Ishikawa (cell line): ENCODE measurements at regions not wholly inside any gene's neighbourhood (a gene's known extent, or its start where the extent isn't known, plus 50 kb on each side); places are given as distances from the start of the nearest gene placed in this dataset.

Source experiments
- CEBPB ChIP-seq: IDR thresholded peaks from 2 replicates; pipeline ENCODE4 v1.6.1; 2012
- CREB1 ChIP-seq: IDR thresholded peaks from 2 replicates; pipeline ENCODE4 v1.6.1; 2012; ENCODE audit warnings: low read depth
- EGR1 ChIP-seq: IDR thresholded peaks from 2 replicates; pipeline ENCODE4 v1.6.1; 2012
- EP300 ChIP-seq: IDR thresholded peaks from 2 replicates; pipeline ENCODE4 v1.6.1; 2012; ENCODE audit warnings: borderline replicate concordance
- FOXM1 ChIP-seq: IDR thresholded peaks from 2 replicates; pipeline ENCODE4 v1.6.1; 2012; ENCODE audit warnings: low read depth, borderline replicate concordance
- MAX ChIP-seq: IDR thresholded peaks from 2 replicates; pipeline ENCODE4 v1.6.1; 2012
- NFIC ChIP-seq: IDR thresholded peaks from 2 replicates; pipeline ENCODE4 v1.6.1; 2012
- RAD21 ChIP-seq: IDR thresholded peaks from 2 replicates; pipeline ENCODE4 v1.6.1; 2012; ENCODE audit warnings: low read depth
- REST ChIP-seq: IDR thresholded peaks from 2 replicates; pipeline ENCODE4 v1.6.1; 2012; ENCODE audit warnings: low read depth, mild to moderate bottlenecking
- TAF1 ChIP-seq: IDR thresholded peaks from 2 replicates; pipeline ENCODE4 v1.6.1; 2012; ENCODE audit warnings: low read depth, mild to moderate bottlenecking
- TCF12 ChIP-seq: IDR thresholded peaks from 2 replicates; pipeline ENCODE4 v1.6.1; 2012; ENCODE audit warnings: low read depth
- TEAD4 ChIP-seq: IDR thresholded peaks from 2 replicates; pipeline ENCODE4 v1.6.1; 2012
- USF1 ChIP-seq: IDR thresholded peaks from 2 replicates; pipeline ENCODE4 v1.6.1; 2012
- YY1 ChIP-seq: IDR thresholded peaks from 2 replicates; pipeline ENCODE4 v1.6.1; 2012; ENCODE audit warnings: low read depth
- ZBTB7A ChIP-seq: IDR thresholded peaks from 2 replicates; pipeline ENCODE4 v1.6.1; 2012; ENCODE audit warnings: low read depth

- TF ChIP-seq TEAD4 (no peak), YY1 (no peak), RAD21 (no peak), TCF12 (no peak), USF1 (no peak), EP300 (no peak), TAF1 (no peak), CREB1 (no peak), NFIC (no peak), MAX (no peak), FOXM1 (no peak), ZBTB7A (no peak), EGR1 (no peak)
Measured at GRCh38 chr3:21062831-21063294, 688.1 kb downstream of the ZNF385D start.

- TF ChIP-seq FOXM1 = no peak
- TF ChIP-seq REST = no peak
- TF ChIP-seq YY1 = no peak
- no peak for TF ChIP-seq CEBPB
- no peak for TF ChIP-seq TEAD4
- TF ChIP-seq EGR1 = no peak
- no peak for TF ChIP-seq EP300
- no peak for TF ChIP-seq TCF12
- no peak for TF ChIP-seq USF1
- TF ChIP-seq TAF1 = no peak
- TF ChIP-seq CREB1 = no peak
- no peak for TF ChIP-seq RAD21
- TF ChIP-seq MAX = no peak
- no peak for TF ChIP-seq ZBTB7A
- no peak for TF ChIP-seq NFIC
Measured at GRCh38 chr3:21059404-21059803, 691.6 kb downstream of the ZNF385D start.

GRCh38 chr3:21056293-21056692 is 694.7 kb downstream of the ZNF385D start:
- no peak for TF ChIP-seq TEAD4
- no peak for TF ChIP-seq ZBTB7A
- no peak for TF ChIP-seq EGR1
- no peak for TF ChIP-seq FOXM1
- TF ChIP-seq TCF12 = no peak
- TF ChIP-seq CREB1 = no peak
- TF ChIP-seq REST = no peak
- TF ChIP-seq USF1 = no peak
- TF ChIP-seq MAX = no peak
- TF ChIP-seq EP300 = no peak

- no peak for TF ChIP-seq YY1
- TF ChIP-seq EP300 = no peak
- TF ChIP-seq ZBTB7A = no peak
- no peak for TF ChIP-seq EGR1
- TF ChIP-seq CREB1 = no peak
- no peak for TF ChIP-seq TEAD4
- no peak for TF ChIP-seq TCF12
- no peak for TF ChIP-seq REST
- TF ChIP-seq FOXM1 = no peak
- TF ChIP-seq NFIC = no peak
- no peak for TF ChIP-seq MAX
- no peak for TF ChIP-seq RAD21
Measured at GRCh38 chr3:21055015-21055414, 696.0 kb downstream of the ZNF385D start.
